Panc1 (cell line): ENCODE measurements at regions not wholly inside any gene's neighbourhood (a gene's known extent, or its start where the extent isn't known, plus 50 kb on each side); places are given as distances from the start of the nearest gene placed in this dataset.

ENCODE experiments used
- ATAC-seq: fragments of 200-7000 bp; cut with Tn5 transposase; 2 replicates; pipeline ENCODE4 v1.9.1; 2020; ENCODE audit warnings: mild to moderate bottlenecking, moderate library complexity
- BruUV-seq: library from RNA; stranded (reverse); fragments of 400-500 nt; replicated peaks from 2 replicates; lab custom pipeline; 2021; lab: Mats Ljungman, UMichigan
- CTCF ChIA-PET: fragments of 300-600 bp; sonication (Branson Sonifier 250); formaldehyde crosslinking; loops from one replicate; lab custom pipeline; 2022; ENCODE audit warnings: antibody characterized with exemption; lab: Charles Lee
- POLR2A ChIA-PET: fragments of 300-600 bp; sonication (Branson Sonifier 250); formaldehyde crosslinking; loops from one replicate; lab custom pipeline; 2022; ENCODE audit warnings: antibody characterized with exemption; lab: Charles Lee
- DNase-seq: peaks from one replicate; pipeline ENCODE4 v3.0.0-alpha.2; 2010; ENCODE audit warnings: low read depth, low spot score
- H3K27ac ChIP-seq: 2 replicates; pipeline ENCODE4 v1.5.1; 2011; ENCODE audit warnings: mild to moderate bottlenecking, low read length, inconsistent platforms
- H3K27me3 ChIP-seq: fragments of 200-500 bp; sonication (Bioruptor generic); 2 replicates; pipeline ENCODE4 v1.6.0; 2014; ENCODE audit warnings: low read length, inconsistent platforms; ENCODE audit not compliant: control insufficient read depth, insufficient read depth
- H3K36me3 ChIP-seq: fragments of 200-500 bp; sonication (Bioruptor generic); 2 replicates; pipeline ENCODE4 v1.5.1; 2014; ENCODE audit warnings: inconsistent platforms, mild to moderate bottlenecking, low read length, moderate library complexity; ENCODE audit not compliant: control insufficient read depth, insufficient read depth
- H3K4me1 ChIP-seq: 2 replicates; pipeline ENCODE4 v1.5.1; 2011; ENCODE audit warnings: inconsistent platforms, mild to moderate bottlenecking, low read length, moderate library complexity; ENCODE audit not compliant: control insufficient read depth, insufficient read depth
- H3K4me3 ChIP-seq, 2 experiments: 2 replicates each; pipeline ENCODE4 v1.5.1; 2011 to 2012; ENCODE audit warnings: low read depth in 2 of 2, low read length in 2 of 2, mild to moderate bottlenecking in 2 of 2, inconsistent platforms in 1 of 2, moderate library complexity in 1 of 2
- H3K9me3 ChIP-seq: fragments of 200-500 bp; sonication (Bioruptor generic); 2 replicates; pipeline ENCODE4 v1.5.1; 2014; ENCODE audit warnings: low read depth, mild to moderate bottlenecking, inconsistent platforms, low read length, moderate library complexity; ENCODE audit not compliant: control insufficient read depth, insufficient read depth
- POLR2AphosphoS5 ChIP-seq: IDR thresholded peaks from 2 replicates; pipeline ENCODE4 v1.6.1; 2012; ENCODE audit warnings: mild to moderate bottlenecking, low read depth, low read length, moderate library complexity
- REST ChIP-seq, 2 experiments: IDR thresholded peaks; 2 replicates each; pipeline ENCODE4 v1.6.1; 2011 to 2012; ENCODE audit warnings: low read depth in 2 of 2, control low read depth in 1 of 2, low read length in 1 of 2, mild to moderate bottlenecking in 1 of 2, moderate library complexity in 1 of 2; ENCODE audit not compliant: insufficient read depth in 1 of 2
- SIN3A ChIP-seq: IDR thresholded peaks from 2 replicates; pipeline ENCODE4 v1.6.1; 2012; ENCODE audit warnings: low read depth, mild to moderate bottlenecking, low read length, moderate library complexity, borderline replicate concordance; ENCODE audit not compliant: insufficient read depth
- TCF7L2 ChIP-seq: IDR thresholded peaks from 2 replicates; pipeline ENCODE4 v1.6.1; 2011; ENCODE audit warnings: mild to moderate bottlenecking, low read depth, low read length, inconsistent platforms
- in situ Hi-C: cut with HindIII; loops from 2 replicates; pipeline ENCODE4 v1.10.0; 2016; ENCODE audit warnings: low sequenced_read_pairs, low pct_unique_long_range_greater_than_20kb
- intact Hi-C: fragments of 100-400 bp; cut with micrococcal nuclease; formaldehyde crosslinking; loops from one replicate; pipeline ENCODE4 v1.10.0; 2022; ENCODE audit not compliant: unreplicated experiment
- TF ChIP-seq, protein P1 (sequence below): fragments of 450-650 bp; IDR thresholded peaks from 2 replicates; pipeline ENCODE4 v1.5.1; 2017; ENCODE audit warnings: mild to moderate bottlenecking

GRCh38 chr12:22893878-22894277 lies 268.9 kb downstream of the ETNK1 start:
- H3K36me3 ChIP-seq, result no peaks in the 10 kb centered on the region
- in situ Hi-C loops, result no loop called here
- H3K9me3 ChIP-seq, result no peaks in the 10 kb centered on the region
- TF ChIP-seq REST (IDR thresholded peaks at IDR 0.05; ENCODE audit: insufficient read depth in 1 of 2, low read depth in 2 of 2, low read length in 1 of 2) (no peak), SIN3A (no peak), TCF7L2 (no peak), POLR2AphosphoS5 (no peak)
- TF ChIP-seq, protein P1, sequence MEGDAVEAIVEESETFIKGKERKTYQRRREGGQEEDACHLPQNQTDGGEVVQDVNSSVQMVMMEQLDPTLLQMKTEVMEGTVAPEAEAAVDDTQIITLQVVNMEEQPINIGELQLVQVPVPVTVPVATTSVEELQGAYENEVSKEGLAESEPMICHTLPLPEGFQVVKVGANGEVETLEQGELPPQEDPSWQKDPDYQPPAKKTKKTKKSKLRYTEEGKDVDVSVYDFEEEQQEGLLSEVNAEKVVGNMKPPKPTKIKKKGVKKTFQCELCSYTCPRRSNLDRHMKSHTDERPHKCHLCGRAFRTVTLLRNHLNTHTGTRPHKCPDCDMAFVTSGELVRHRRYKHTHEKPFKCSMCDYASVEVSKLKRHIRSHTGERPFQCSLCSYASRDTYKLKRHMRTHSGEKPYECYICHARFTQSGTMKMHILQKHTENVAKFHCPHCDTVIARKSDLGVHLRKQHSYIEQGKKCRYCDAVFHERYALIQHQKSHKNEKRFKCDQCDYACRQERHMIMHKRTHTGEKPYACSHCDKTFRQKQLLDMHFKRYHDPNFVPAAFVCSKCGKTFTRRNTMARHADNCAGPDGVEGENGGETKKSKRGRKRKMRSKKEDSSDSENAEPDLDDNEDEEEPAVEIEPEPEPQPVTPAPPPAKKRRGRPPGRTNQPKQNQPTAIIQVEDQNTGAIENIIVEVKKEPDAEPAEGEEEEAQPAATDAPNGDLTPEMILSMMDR, result no peak
- intact Hi-C loops, result no loop called here
- ATAC-seq, result no peak
- BruUV-seq, result no TSS peak
- H3K27me3 ChIP-seq, result no peaks in the 10 kb centered on the region
- no peak for DNase-seq
- no peak overlapping the region for H3K4me3 ChIP-seq
- ChIA-PET CTCF (no interaction called here), POLR2A (no interaction called here)
- H3K4me1 ChIP-seq, result no peaks in the 10 kb centered on the region
- H3K27ac ChIP-seq, result no peak overlapping the region

- no TSS peak for BruUV-seq
- no peaks in the 10 kb centered on the region for H3K36me3 ChIP-seq
- no peak for DNase-seq
- POLR2A ChIA-PET, result no interaction called here
- no peaks in the 10 kb centered on the region for H3K27me3 ChIP-seq
- intact Hi-C loops (no loop called here), in situ Hi-C loops (no loop called here)
- no peaks in the 10 kb centered on the region for H3K4me1 ChIP-seq
- H3K4me3 ChIP-seq, result no peak overlapping the region
- TF ChIP-seq, protein P1, result no peak
- TF ChIP-seq REST (IDR thresholded peaks at IDR 0.05; ENCODE audit: insufficient read depth in 1 of 2, low read depth in 2 of 2, low read length in 1 of 2), result no peak
- TF ChIP-seq SIN3A, result no peak
- no peak for TF ChIP-seq TCF7L2
- no peak for TF ChIP-seq POLR2AphosphoS5
- CTCF ChIA-PET, result no interaction called here
- H3K27ac ChIP-seq, result no peak overlapping the region
- H3K9me3 ChIP-seq, result no peaks in the 10 kb centered on the region
- no peak for ATAC-seq
Measured at GRCh38 chr12:22899184-22899583, 274.2 kb downstream of the ETNK1 start.
